CD14-positive monocyte (primary cell): ENCODE measurements at regions not wholly inside any gene's neighbourhood (a gene's known extent, or its start where the extent isn't known, plus 50 kb on each side); places are given as distances from the start of the nearest gene placed in this dataset.

Experiments
- DNase-seq, 3 donors: peaks; one replicate each; pipeline ENCODE4 v3.0.0-alpha.2; 2011 to 2022
- H2AFZ ChIP-seq: 2 replicates; pipeline ENCODE4 v1.6.0; 2012; ENCODE audit warnings: mild to moderate bottlenecking, low read depth, low read length, inconsistent platforms; ENCODE audit not compliant: insufficient read depth, poor library complexity, severe bottlenecking
- H3K27ac ChIP-seq, 2 donors: 1 replicate in 1 of 2; 2 replicates in 1 of 2; pipeline ENCODE4 v1.5.1; 2012 to 2013; ENCODE audit warnings: low read length in 2 of 2, control low read depth in 1 of 2, inconsistent platforms in 1 of 2, low read depth in 1 of 2, mild to moderate bottlenecking in 1 of 2
- H3K27me3 ChIP-seq, 2 donors: one replicate each; pipeline versions ENCODE4 v1.6.0 to v1.6.1; 2011 to 2013; ENCODE audit warnings: low read length in 2 of 2; ENCODE audit not compliant: control insufficient read depth in 2 of 2, insufficient read depth in 2 of 2
- H3K36me3 ChIP-seq, 2 donors: replicated peaks in 1 of 2; 1 replicate in 1 of 2; 2 replicates in 1 of 2; pipeline versions ENCODE4 v1.5.1 to v1.6.1; 2012 to 2013; ENCODE audit warnings: low read length in 2 of 2, control low read depth in 1 of 2, inconsistent platforms in 1 of 2, mild to moderate bottlenecking in 1 of 2; ENCODE audit not compliant: insufficient read depth in 2 of 2, control insufficient read depth in 1 of 2
- H3K4me1 ChIP-seq, 2 donors: 1 replicate in 1 of 2; 2 replicates in 1 of 2; pipeline versions ENCODE4 v1.5.1 to v1.6.1; 2012 to 2013; ENCODE audit warnings: low read length in 2 of 2, control low read depth in 1 of 2, inconsistent platforms in 1 of 2, mild to moderate bottlenecking in 1 of 2, moderate library complexity in 1 of 2; ENCODE audit not compliant: insufficient read depth in 2 of 2, control insufficient read depth in 1 of 2
- H3K4me2 ChIP-seq: replicated peaks from 2 replicates; pipeline ENCODE3; 2012; ENCODE audit warnings: low read length, moderate library complexity, mild to moderate bottlenecking; ENCODE audit not compliant: poor library complexity, severe bottlenecking; ENCODE audit errors: extremely low read depth
- H3K4me3 ChIP-seq, 3 experiments: fragments of 200-600 bp in 1 of 3; sonication (generic) in 1 of 3; replicated peaks in 1 of 3; 1 replicate in 2 of 3; 2 replicates in 1 of 3; pipeline ENCODE4 v1.5.1; 2011 to 2013; ENCODE audit warnings: low read length in 3 of 3, mild to moderate bottlenecking in 3 of 3, control low read depth in 2 of 3, low read depth in 2 of 3, inconsistent platforms in 1 of 3, moderate library complexity in 1 of 3
- H3K79me2 ChIP-seq: 2 replicates; pipeline ENCODE4 v1.6.0; 2012; ENCODE audit warnings: mild to moderate bottlenecking, control low read depth, inconsistent platforms, low read length, moderate library complexity; ENCODE audit not compliant: insufficient read depth
- H3K9ac ChIP-seq: 2 replicates; pipeline ENCODE4 v1.6.0; 2017; ENCODE audit warnings: low read length, mild to moderate bottlenecking; ENCODE audit not compliant: insufficient read depth, poor library complexity, severe bottlenecking
- H3K9me3 ChIP-seq, 2 donors: replicated peaks in 1 of 2; 1 replicate in 1 of 2; 2 replicates in 1 of 2; pipeline versions ENCODE4 v1.5.1 to v1.6.1; 2012 to 2013; ENCODE audit warnings: low read length in 2 of 2, control low read depth in 1 of 2; ENCODE audit not compliant: control insufficient read depth in 1 of 2, insufficient read depth in 1 of 2
- H4K20me1 ChIP-seq: 2 replicates; pipeline ENCODE4 v1.6.0; 2012; ENCODE audit warnings: mild to moderate bottlenecking, low read length, control low read depth, moderate library complexity; ENCODE audit not compliant: insufficient read depth
- H3K27ac Mint-ChIP-seq, 7 donors: one replicate each; pipeline ENCODE4 v1.8.0; 2020; ENCODE audit warnings: mild to moderate bottlenecking in 7 of 7, mixed read lengths in 7 of 7, moderate library complexity in 6 of 7, inconsistent platforms in 2 of 7
- H3K27me3 Mint-ChIP-seq, 3 donors: one replicate each; pipeline ENCODE4 v1.8.0; 2021 to 2022; ENCODE audit warnings: low read depth in 3 of 3, mild to moderate bottlenecking in 3 of 3, mixed read lengths in 3 of 3, moderate library complexity in 3 of 3, inconsistent platforms in 1 of 3
- H3K36me3 Mint-ChIP-seq, 2 donors: one replicate each; pipeline ENCODE4 v1.8.0; 2020; ENCODE audit warnings: mixed read lengths in 2 of 2, inconsistent platforms in 1 of 2, mild to moderate bottlenecking in 1 of 2
- H3K4me1 Mint-ChIP-seq: one replicate; pipeline ENCODE4 v1.8.0; 2020; ENCODE audit warnings: mild to moderate bottlenecking, mixed read lengths
- H3K4me3 Mint-ChIP-seq, 2 donors: one replicate each; pipeline ENCODE4 v1.8.0; 2020; ENCODE audit warnings: mild to moderate bottlenecking in 2 of 2, mixed read lengths in 2 of 2, moderate library complexity in 1 of 2
- H3K9me3 Mint-ChIP-seq, 7 donors: one replicate each; pipeline ENCODE4 v1.8.0; 2020 to 2022; ENCODE audit warnings: mixed read lengths in 7 of 7, mild to moderate bottlenecking in 6 of 7, moderate library complexity in 6 of 7, inconsistent platforms in 2 of 7
- WGBS: methylation state at CpG from one replicate; pipeline ENCODE4 v1.1.5; 2013; ENCODE audit warnings: missing lambda C conversion rate; ENCODE audit not compliant: insufficient coverage; 5-methylcytosine and 5-hydroxymethylcytosine counted together
- intact Hi-C, 2 donors: fragments of 100-400 bp; cut with micrococcal nuclease; formaldehyde crosslinking; loops; one replicate each; pipeline versions ENCODE4 v1.15.0 to v1.15.1; 2023
- TF ChIP-seq, protein P1 (sequence below): fragments of 200-600 bp; IDR thresholded peaks from one replicate; pipeline ENCODE4 v1.8.0; 2022; ENCODE audit warnings: antibody characterized with exemption, mild to moderate bottlenecking

DNA sequence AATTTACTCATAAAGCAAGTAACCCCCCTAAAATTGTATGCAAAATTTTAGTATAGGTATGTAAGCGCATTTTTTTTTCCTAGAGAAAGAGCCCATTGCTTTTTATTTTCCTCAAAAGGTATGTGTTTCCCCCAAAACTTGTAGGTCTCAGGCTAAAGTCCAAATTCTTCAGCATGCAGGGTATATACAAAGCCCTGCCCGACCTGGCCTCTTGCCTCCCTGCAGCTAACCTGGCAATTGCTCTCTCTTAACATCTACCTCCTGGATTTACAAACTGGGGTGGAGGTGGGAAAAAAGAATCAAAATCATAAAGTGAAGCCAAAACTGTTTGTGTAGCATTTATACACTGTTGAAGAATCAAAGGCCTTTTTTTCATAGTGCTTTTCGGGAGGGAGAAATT lies 107.8 kb downstream of the KCNRG start:
- DNase-seq: no peak
- Histone ChIP-seq H3K36me3 (peaks cover 12 to 25% of the 10 kb centered on the region in 2 donors), H3K9me3 (no peaks in the 10 kb centered on the region), H3K27ac (peak overlapping the region; percentile 99 to 100), H3K4me3 (peak overlapping the region; percentile 85 to 100 (median 97)), H2AFZ (no peak overlapping the region), H3K4me2 (peak overlapping the region; percentile 84), H4K20me1 (peaks cover 56% of the 10 kb centered on the region), H3K9ac (peak overlapping the region; percentile 100), H3K4me1 (peaks cover 62 to 73% of the 10 kb centered on the region in 2 donors), H3K27me3 (peaks cover 0 to 3% of the 10 kb centered on the region in 2 donors), H3K79me2 (peaks cover 81% of the 10 kb centered on the region)
- peak overlapping the region; percentile 93 to 99 (median 98) for H3K27ac Mint-ChIP-seq
- peaks cover 20 to 21% of the 10 kb centered on the region in 2 donors for H3K36me3 Mint-ChIP-seq
- H3K4me1 Mint-ChIP-seq: peaks cover 58% of the 10 kb centered on the region
- peaks cover 0 to 1% (median 0%) of the 10 kb centered on the region in 7 donors for H3K9me3 Mint-ChIP-seq
- TF ChIP-seq, protein P1, sequence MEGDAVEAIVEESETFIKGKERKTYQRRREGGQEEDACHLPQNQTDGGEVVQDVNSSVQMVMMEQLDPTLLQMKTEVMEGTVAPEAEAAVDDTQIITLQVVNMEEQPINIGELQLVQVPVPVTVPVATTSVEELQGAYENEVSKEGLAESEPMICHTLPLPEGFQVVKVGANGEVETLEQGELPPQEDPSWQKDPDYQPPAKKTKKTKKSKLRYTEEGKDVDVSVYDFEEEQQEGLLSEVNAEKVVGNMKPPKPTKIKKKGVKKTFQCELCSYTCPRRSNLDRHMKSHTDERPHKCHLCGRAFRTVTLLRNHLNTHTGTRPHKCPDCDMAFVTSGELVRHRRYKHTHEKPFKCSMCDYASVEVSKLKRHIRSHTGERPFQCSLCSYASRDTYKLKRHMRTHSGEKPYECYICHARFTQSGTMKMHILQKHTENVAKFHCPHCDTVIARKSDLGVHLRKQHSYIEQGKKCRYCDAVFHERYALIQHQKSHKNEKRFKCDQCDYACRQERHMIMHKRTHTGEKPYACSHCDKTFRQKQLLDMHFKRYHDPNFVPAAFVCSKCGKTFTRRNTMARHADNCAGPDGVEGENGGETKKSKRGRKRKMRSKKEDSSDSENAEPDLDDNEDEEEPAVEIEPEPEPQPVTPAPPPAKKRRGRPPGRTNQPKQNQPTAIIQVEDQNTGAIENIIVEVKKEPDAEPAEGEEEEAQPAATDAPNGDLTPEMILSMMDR: no peak
- intact Hi-C loops: loop anchor here (2.0 to 10.0 kb wide), 5 partner anchors 36 to 512 kb away; partner anchors contain the start of gene TRIM13 (in 2 of the 2)
- H3K4me3 Mint-ChIP-seq: peak overlapping the region; percentile 86 to 95
- no CpG with 5 or more reads among the region's 3 CpGs for WGBS
- peaks cover 2 to 4% (median 4%) of the 10 kb centered on the region in 3 donors for H3K27me3 Mint-ChIP-seq

DNA sequence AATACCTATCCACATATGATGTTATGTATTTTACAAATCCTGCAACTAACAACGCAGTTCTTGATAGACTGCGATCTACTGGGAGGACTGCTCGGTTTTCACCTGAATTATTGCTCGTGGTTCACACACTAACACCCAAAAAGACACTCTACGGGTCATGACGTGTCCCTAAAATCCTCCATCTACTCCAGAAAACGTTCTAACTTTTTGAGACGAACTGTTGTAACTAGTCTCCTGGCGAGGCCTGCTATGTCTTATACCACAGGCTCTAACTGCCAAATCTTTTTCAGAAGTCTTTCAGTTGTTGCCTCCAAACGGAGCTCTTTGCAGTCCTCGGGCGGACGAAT lies 108.2 kb downstream of the KCNRG start:
- no peak overlapping the region for H2AFZ ChIP-seq

More for the DNA sequence above, 108.2 kb downstream of the KCNRG start:
- Histone ChIP-seq H3K27ac (peak overlapping the region; percentile 99 to 100), H3K79me2 (peaks cover 76% of the 10 kb centered on the region), H3K4me2 (peak overlapping the region; percentile 84), H3K9me3 (no peaks in the 10 kb centered on the region), H3K9ac (peak overlapping the region; percentile 100), H3K4me3 (peak overlapping the region; percentile 85 to 100 (median 97)), H3K27me3 (peaks cover 0 to 8% of the 10 kb centered on the region in 2 donors), H3K4me1 (peaks cover 62 to 71% of the 10 kb centered on the region in 2 donors), H4K20me1 (peaks cover 51% of the 10 kb centered on the region), H3K36me3 (peaks cover 12 to 25% of the 10 kb centered on the region in 2 donors)
- Mint-ChIP-seq H3K36me3 (peaks cover 21 to 24% of the 10 kb centered on the region in 2 donors), H3K27ac (peak overlapping the region; percentile 93 to 99 (median 98)), H3K4me3 (peak overlapping the region; percentile 86 to 95), H3K27me3 (peaks cover 3 to 9% (median 8%) of the 10 kb centered on the region in 3 donors), H3K4me1 (peaks cover 59% of the 10 kb centered on the region), H3K9me3 (peaks cover 0 to 3% (median 0%) of the 10 kb centered on the region in 7 donors)
- intact Hi-C loops: loop anchor here (2.0 to 10.0 kb wide), 5 partner anchors 36 to 511 kb away; partner anchors contain the start of gene TRIM13 (in 2 of the 2)
- TF ChIP-seq, protein P1: no peak
- 1% methylated on average over 13 of the region's 13 CpGs for WGBS
- DNase-seq: no peak
